ENCODE measurements at regions not wholly inside any gene's neighbourhood (a gene's known extent, or its start where the extent isn't known, plus 50 kb on each side); places are given as distances from the start of the nearest gene placed in this dataset.

DNA sequence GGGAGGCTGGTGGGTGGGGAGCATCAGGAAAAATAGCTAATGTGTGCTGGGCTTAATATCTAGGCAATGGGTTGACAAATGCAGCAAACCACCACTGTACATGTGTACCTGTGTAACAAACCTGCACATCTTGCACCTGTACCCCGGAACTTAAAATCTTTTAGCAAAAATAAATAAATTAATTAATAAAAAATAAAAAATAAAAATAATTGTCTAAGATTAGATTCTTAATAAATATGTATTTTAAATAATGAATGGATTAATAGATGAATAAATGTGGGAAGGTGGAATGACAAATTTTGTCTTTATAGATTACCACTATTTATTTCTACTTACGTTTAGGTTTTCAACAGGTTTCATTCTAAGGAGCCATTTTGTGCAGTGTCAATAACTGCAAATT, 563.5 kb upstream of the B3GALT2 start:
- no peak for DNase-seq (ENCODE audit: low read depth in 3 of 3)

DNA sequence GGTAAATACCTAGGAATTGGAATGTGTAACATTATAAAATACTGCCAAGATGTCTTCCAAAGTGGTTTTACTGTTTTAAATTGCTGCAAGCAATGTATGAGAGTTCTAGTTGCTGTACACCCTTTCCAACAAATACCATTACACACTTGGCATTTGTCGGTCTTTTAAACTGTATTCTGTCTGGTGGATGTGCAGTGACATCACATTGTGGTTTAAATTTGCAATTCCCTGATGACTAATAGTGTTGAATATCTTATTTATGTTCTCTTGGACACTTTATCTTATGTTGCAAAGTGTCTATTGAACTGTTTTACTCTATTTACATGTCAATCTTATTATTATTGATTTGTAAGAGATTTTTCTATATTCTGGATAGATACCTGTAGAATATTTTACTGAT, 561.2 kb upstream of the B3GALT2 start:
- DNase-seq (ENCODE audit: low read depth in 3 of 3): no peak

DNA sequence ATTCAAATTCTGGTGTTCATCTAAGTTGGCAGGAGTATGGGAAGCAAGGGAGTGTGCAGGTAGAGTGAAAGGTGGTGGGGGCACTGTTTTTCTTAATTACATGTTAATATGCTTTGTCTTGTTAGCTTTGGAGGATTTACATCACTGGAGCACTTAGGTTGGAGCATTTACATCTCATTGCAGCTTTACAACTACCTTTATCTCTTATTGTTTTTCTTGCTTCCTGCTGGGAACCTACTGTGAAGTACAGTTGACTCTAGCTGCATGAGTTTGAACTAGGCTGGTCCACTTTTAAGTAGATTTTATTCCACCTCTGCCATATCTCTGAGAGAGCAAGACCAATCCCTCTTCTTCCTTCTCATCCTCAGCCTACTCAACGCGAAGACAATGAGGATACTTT, 554.8 kb upstream of the B3GALT2 start:
- no peak for DNase-seq (ENCODE audit: low read depth in 3 of 3)

DNA sequence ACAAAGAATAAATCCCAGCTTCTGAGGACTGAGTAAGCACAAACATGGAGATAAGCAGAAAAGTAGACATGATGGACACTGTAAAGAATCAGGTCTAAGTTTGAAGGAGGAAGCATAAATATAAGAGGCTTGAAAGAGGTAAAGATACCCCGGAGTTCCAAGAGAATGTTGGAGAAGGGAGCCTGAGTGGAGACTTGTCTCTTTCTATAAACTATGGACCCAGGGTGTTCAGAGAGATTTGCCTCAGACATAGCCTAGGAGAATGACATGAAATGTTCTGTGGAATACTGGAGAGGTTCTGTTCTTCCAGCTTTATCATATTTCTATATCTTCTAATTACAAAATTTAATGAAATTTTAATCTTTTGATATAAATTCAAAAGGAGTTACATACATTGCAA, 554.3 kb upstream of the B3GALT2 start:
- DNase-seq (ENCODE audit: low read depth in 3 of 3): no peak

GRCh38 chr1:193736507-193736906, 550.1 kb upstream of the B3GALT2 start:
- no peak for DNase-seq (ENCODE audit: low read depth in 3 of 3)

DNA sequence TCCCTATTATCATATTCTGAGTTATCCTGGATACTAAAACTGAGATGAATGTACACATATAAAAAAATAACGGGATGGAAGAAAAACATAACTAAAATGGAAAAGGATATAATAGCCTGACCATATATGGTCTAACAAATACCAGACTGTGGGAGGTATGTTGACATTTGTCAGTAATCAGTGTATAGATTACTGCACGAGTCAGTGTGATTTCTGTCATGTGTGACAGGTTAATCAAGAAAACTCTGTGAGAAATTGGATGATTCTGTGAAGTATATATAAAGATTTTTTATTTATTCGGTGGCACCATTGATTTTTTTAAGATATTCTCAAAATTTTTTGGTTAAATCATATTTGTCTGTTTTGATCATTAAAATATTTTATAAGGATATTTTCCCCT, 547.3 kb upstream of the B3GALT2 start:
- DNase-seq (ENCODE audit: low read depth in 3 of 3): no peak

- DNase-seq (ENCODE audit: low read depth in 3 of 3): no peak
Observed at GRCh38 chr1:193730017-193730416, 543.6 kb upstream of the B3GALT2 start.

- DNase-seq (ENCODE audit: low read depth in 3 of 3): no peak
Observed at GRCh38 chr1:193729429-193729828, 543.0 kb upstream of the B3GALT2 start.

- no peak for DNase-seq (ENCODE audit: low read depth in 3 of 3)
Observed at GRCh38 chr1:193727850-193728249, 541.4 kb upstream of the B3GALT2 start.

DNA sequence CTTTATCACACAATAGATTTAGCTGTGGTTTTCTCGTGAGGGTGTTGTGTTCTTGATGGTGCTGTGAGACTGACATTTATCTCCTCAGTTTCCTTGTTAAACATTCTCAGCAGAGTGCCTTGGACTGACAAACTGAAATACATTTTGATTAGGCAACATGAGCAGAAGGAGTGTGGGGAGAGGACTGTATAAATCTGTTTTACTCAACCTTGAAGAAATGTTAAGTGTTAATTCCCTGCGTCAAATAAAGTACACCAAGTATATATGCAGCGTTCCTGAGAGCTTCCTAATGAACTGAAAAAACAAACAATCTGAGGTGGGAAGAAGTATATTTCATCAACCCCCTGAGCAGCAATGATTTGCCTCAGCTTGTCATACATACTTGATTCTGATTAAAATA, 540.3 kb upstream of the B3GALT2 start:
- DNase-seq (ENCODE audit: low read depth in 3 of 3): no peak

- DNase-seq (ENCODE audit: low read depth in 3 of 3): no peak
Observed at GRCh38 chr1:193712392-193712791, 526.0 kb upstream of the B3GALT2 start.

DNA sequence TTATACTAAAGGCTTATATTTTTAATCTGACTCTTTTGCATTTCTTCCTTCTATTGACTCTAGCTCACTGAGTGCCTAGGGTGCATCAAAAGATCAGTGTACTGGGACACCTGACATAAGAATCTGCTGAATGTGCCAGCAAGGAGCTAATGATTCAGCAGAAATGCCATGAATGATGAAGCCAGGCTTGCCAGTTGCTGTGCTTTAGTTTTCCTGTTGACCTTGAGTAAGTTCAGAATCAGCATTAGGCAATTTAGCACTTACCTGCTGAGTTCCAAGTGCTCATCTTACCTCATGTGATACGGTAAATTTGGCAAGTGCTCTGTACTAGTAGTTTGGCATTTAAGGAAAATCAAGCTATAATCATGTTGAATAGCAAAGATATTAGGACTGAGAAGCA, 523.2 kb upstream of the B3GALT2 start:
- no peak for DNase-seq (ENCODE audit: low read depth in 3 of 3)

DNA sequence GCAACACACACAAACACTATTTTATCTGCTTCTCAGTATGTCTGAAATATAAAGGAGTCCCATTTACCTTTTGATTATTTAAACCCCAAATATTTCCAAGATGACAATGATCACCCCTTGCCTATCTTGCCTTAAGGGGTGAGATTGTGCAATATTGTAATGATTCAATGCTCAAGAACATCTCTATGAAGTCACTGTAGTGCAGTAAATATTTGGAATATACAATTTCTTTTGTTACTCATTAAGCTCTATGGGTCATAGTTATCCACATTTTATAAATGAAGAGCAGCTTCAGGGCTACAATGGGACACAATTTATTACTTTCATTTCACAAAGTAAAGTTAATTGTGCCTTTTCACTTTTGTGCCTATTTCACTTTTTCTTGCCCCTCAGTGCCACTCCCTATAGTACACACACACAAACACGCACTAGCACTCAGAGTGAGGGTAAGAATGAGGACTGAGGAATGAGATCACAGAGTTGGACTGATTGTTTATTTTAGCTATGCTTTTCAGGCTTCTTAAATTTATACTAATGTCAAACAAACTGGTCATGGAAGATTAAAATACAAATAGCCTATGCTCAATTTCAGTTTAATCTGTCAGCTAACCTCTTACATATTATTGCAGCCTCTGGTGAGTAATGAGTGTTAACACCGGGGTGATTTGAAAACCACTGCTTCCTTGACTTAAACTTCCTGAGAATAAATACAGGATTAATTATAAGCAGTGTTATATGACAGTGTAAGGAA, 521.0 kb upstream of the B3GALT2 start:
- no peak for DNase-seq (ENCODE audit: low read depth in 3 of 3)

GRCh38 chr1:193706766-193707165, 520.4 kb upstream of the B3GALT2 start:
- DNase-seq (ENCODE audit: low read depth in 3 of 3): no peak

- no peak for DNase-seq (ENCODE audit: low read depth in 3 of 3)
Observed at GRCh38 chr1:193705554-193705981, 519.2 kb upstream of the B3GALT2 start.

DNA sequence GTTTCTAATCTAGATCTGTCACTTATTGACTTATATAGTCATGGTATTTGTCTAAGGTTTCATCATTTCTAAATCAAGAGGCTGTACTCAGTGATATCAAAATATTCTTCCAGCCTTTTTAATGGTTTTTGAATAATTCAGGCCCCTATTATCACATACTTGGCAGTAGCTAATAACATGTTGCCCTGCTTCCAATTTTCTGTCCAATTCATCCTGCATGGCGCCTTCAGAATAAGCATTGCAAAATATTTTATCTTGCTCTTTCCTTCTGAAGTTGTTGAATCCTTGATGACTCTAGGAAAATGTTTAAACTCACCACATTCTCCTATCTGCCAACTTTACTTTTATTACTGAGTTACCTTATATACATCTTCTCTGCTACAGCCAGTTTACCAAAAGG, 517.2 kb upstream of the B3GALT2 start:
- no peak for DNase-seq (ENCODE audit: low read depth in 3 of 3)

GRCh38 chr1:193703121-193703520, 516.7 kb upstream of the B3GALT2 start:
- no peak for DNase-seq (ENCODE audit: low read depth in 3 of 3)

DNA sequence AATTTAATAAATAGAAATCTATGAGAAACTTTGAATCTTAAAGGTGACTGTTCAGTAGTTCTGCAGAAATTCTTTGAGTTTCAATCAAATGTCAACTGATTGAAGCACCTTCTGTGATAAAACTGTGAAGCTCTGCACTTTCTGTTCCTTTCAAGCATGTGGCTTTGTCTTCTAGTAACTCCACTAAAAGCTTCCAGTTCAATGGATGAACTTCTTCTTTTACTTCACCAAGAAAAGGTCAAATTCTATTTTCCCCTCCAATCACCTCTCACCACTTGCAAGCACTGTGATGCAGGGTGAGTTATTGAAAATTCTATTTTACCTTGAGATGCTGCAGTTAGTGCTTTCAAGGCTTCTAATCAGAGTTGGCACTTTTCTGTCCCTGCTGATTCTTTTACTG, 515.3 kb upstream of the B3GALT2 start:
- DNase-seq (ENCODE audit: low read depth in 3 of 3): no peak

DNA sequence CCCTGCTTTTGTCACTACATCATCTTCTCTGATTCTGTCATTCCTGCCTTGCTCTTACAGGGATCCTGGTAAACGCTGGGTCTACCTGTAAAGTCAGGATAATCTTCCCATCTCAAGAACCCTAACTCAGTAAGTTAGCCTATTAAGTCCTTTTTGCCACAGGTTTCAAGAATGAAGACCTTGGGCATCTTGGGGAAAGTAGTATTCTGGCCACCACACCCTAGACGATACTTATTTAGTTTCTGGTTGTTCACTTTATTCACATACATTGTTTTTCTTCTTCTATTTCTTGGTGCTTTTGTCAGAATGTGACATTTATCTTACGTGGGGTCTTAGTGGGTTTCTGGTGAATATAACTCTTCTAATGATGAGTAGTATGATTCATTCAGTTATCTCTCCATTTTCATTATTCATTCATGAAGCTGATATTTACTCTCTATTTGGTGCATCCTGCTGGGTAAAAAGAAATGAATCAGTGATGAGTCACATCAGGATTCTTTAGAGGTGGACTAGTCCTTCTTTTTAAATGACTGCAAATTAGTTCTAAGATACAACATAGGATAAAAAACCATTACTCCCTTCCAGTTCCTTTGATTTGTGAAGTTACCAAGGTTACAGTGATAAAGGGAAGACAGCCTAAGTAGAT, 514.4 kb upstream of the B3GALT2 start:
- DNase-seq (ENCODE audit: low read depth in 3 of 3): no peak

GRCh38 chr1:193699261-193699660, 512.8 kb upstream of the B3GALT2 start:
- no peak for DNase-seq (ENCODE audit: low read depth in 3 of 3)

GRCh38 chr1:193697776-193698175, 511.4 kb upstream of the B3GALT2 start:
- DNase-seq (ENCODE audit: low read depth in 3 of 3): no peak

- no peak for DNase-seq (ENCODE audit: low read depth in 3 of 3)
Observed at GRCh38 chr1:193697115-193697762, 510.8 kb upstream of the B3GALT2 start.

DNA sequence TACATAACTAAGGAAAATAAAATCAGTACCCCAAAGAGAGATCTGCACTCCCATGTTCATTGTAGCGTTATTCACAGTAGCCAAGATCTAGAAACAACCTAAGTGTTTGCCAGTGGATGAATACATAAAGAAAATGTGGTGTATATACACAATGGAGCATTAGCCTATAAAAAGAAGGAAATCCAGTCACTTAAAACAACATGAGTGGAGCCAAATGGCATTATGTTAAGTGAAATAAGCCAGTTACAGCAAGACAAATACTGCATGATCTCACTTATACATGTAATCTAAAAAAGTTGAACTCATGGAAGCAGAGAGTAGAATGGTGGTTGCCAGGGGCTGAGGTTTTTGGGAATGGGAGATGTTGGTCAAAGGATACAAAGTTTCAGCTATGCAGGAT, 508.3 kb upstream of the B3GALT2 start:
- DNase-seq (ENCODE audit: low read depth in 3 of 3): no peak

All from stimulated activated CD4-positive, alpha-beta T cell treated with anti-CD3 and anti-CD28 coated beads, TNF-alpha, amount 100 ng/mL, for 24 hours (primary cell).